ENCODE measurements at regions not wholly inside any gene's neighbourhood (a gene's known extent, or its start where the extent isn't known, plus 50 kb on each side); places are given as distances from the start of the nearest gene placed in this dataset.

GRCh38 chr12:60921541-60921940 is 1325.7 kb downstream of the SLC16A7 start:
- TF ChIP-seq CTCF (IDR thresholded peaks at IDR 0.05) (no peak), POLR2A (IDR thresholded peaks at IDR 0.05) (no peak)
